GM23248 (cell line): ENCODE measurements at regions not wholly inside any gene's neighbourhood (a gene's known extent, or its start where the extent isn't known, plus 50 kb on each side); places are given as distances from the start of the nearest gene placed in this dataset.

Source experiments
- DNase-seq: peaks from one replicate; pipeline ENCODE4 v3.0.0-alpha.2; 2015
- H2AFZ ChIP-seq: fragments of 200-600 bp; sonication (generic); 2 replicates; pipeline ENCODE4 v1.6.1; 2016; ENCODE audit warnings: antibody characterized with exemption
- H3F3A ChIP-seq: fragments of 200-600 bp; sonication (generic); 2 replicates; pipeline ENCODE4 v1.6.1; 2016; ENCODE audit warnings: mild to moderate bottlenecking, antibody characterized with exemption, mixed run types; ENCODE audit not compliant: insufficient read depth
- H3K27ac ChIP-seq: fragments of 200-600 bp; sonication (generic); 2 replicates; pipeline ENCODE4 v1.5.1; 2016; ENCODE audit warnings: mild to moderate bottlenecking
- H3K27me3 ChIP-seq: fragments of 200-600 bp; sonication (generic); replicated peaks from 2 replicates; pipeline ENCODE4 v1.6.1; 2016; ENCODE audit warnings: mild to moderate bottlenecking; ENCODE audit not compliant: insufficient read depth
- H3K36me3 ChIP-seq: fragments of 200-600 bp; sonication (generic); 2 replicates; pipeline ENCODE4 v1.6.1; 2016; ENCODE audit warnings: low read depth, mild to moderate bottlenecking
- H3K4me1 ChIP-seq: fragments of 200-600 bp; sonication (generic); 2 replicates; pipeline ENCODE4 v1.6.1; 2016; ENCODE audit warnings: mild to moderate bottlenecking; ENCODE audit not compliant: insufficient read depth
- H3K4me2 ChIP-seq: fragments of 200-600 bp; sonication (generic); one replicate; pipeline ENCODE4 v1.6.1; 2016; ENCODE audit warnings: mild to moderate bottlenecking; ENCODE audit not compliant: unreplicated experiment
- H3K4me3 ChIP-seq: fragments of 200-600 bp; sonication (generic); 2 replicates; pipeline ENCODE4 v1.5.1; 2016; ENCODE audit warnings: mild to moderate bottlenecking
- H3K79me2 ChIP-seq: fragments of 200-600 bp; sonication (generic); 2 replicates; pipeline ENCODE4 v1.6.1; 2016; ENCODE audit warnings: mild to moderate bottlenecking; ENCODE audit not compliant: insufficient read depth
- H3K9ac ChIP-seq: fragments of 200-600 bp; sonication (generic); 2 replicates; pipeline ENCODE4 v1.6.1; 2016; ENCODE audit warnings: mild to moderate bottlenecking
- H3K9me2 ChIP-seq: fragments of 200-600 bp; sonication (generic); 2 replicates; pipeline ENCODE4 v1.6.1; 2016; ENCODE audit warnings: mixed run types, mild to moderate bottlenecking, moderate library complexity; ENCODE audit not compliant: insufficient read depth
- H3K9me3 ChIP-seq: fragments of 200-600 bp; sonication (generic); one replicate; pipeline ENCODE4 v1.6.1; 2017; ENCODE audit warnings: low read depth
- H4K20me1 ChIP-seq: fragments of 200-600 bp; sonication (generic); 2 replicates; pipeline ENCODE4 v1.6.0; 2016; ENCODE audit not compliant: insufficient read depth
- EZH2 ChIP-seq: fragments of 200-600 bp; sonication (generic); IDR thresholded peaks from 2 replicates; pipeline ENCODE4 v1.6.1; 2018; ENCODE audit warnings: antibody characterized with exemption, mild to moderate bottlenecking; ENCODE audit not compliant: insufficient read depth, poor library complexity, severe bottlenecking
- EZH2phosphoT487 ChIP-seq: fragments of 200-600 bp; sonication (generic); IDR thresholded peaks from 2 replicates; pipeline ENCODE4 v1.6.1; 2018; ENCODE audit warnings: antibody characterized with exemption, moderate library complexity, mild to moderate bottlenecking, low read depth; ENCODE audit not compliant: insufficient read depth
- WGBS, 2 experiments: methylation state at CpG; one replicate each; pipeline ENCODE4 v1.1.6; 2015 to 2017; ENCODE audit warnings: low lambda C conversion rate in 2 of 2, low coverage in 1 of 2; ENCODE audit errors: missing lambda C conversion rate in 2 of 2; 5-methylcytosine and 5-hydroxymethylcytosine counted together
- in situ Hi-C: fragments of 300-500 bp; cut with MboI; formaldehyde crosslinking; loops from 2 replicates; pipeline ENCODE4 v1.15.0; 2020

DNA sequence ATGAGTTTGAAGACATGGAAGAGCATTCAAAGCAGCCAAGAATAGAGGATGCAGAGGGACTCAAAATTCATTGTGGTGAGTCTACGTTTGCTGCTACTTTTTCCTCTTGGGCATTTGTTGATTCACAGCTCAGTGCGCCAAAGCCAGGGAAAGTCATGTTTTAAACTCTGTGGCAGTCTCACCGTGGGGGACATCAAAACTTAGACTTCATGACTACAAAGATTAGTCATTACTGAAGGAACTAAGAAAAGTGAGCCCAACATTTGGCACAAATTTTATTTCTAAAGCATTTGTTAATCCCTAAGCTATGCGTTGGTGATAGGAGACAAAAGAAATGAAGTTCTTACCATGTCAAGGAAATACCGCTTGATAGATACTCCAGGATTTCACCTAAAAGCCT is 73.7 kb upstream of the MTAP start:
- in situ Hi-C loops: no loop called here
- no peaks in the 10 kb centered on the region for H3K79me2 ChIP-seq
- peaks cover 23% of the 10 kb centered on the region for H3F3A ChIP-seq
- H3K4me1 ChIP-seq: peaks cover 31% of the 10 kb centered on the region
- WGBS, 2 experiments: 6 to 7% methylated on average over 5 of the region's 5 CpGs
- DNase-seq: peak; percentile 94
- H3K9ac ChIP-seq: peak overlapping the region; percentile 30; the same call in 1 of the 2 replicates
- H3K36me3 ChIP-seq: no peaks in the 10 kb centered on the region
- no peaks in the 10 kb centered on the region for H3K27me3 ChIP-seq
- peak overlapping the region; percentile 41 for H3K4me2 ChIP-seq
- TF ChIP-seq EZH2 (no peak), EZH2phosphoT487 (no peak)
- no peak overlapping the region for H3K4me3 ChIP-seq
- no peaks in the 10 kb centered on the region for H3K9me3 ChIP-seq
- no peaks in the 10 kb centered on the region for H4K20me1 ChIP-seq
- H3K27ac ChIP-seq: peak overlapping the region; percentile 83
- peak overlapping the region; percentile 2; the same call in 1 of the 2 replicates for H2AFZ ChIP-seq
- no peaks in the 10 kb centered on the region for H3K9me2 ChIP-seq

DNA sequence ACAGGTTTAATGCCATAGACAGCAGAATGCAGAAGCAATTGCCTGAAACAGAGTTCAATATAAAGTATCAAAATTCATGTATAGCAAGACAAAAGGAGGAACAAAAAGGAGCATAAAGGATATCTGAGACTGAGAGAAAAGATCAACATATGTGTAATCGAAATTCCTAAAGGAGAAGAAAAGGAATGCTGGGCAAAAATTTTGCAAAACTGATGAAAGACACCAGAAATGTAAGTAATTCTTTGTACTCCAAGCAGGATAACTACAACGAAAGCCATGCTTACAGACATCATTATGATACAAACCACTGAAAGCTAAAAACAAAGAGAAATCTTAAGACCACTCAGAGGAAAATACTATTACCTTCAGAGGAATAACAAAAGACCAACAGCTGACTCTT is 72.8 kb upstream of the MTAP start:
- peak; percentile 7 for DNase-seq
- Histone ChIP-seq H3K36me3 (no peaks in the 10 kb centered on the region), H3K4me3 (no peak overlapping the region), H3K4me2 (peak overlapping the region; percentile 41), H3K9me2 (no peaks in the 10 kb centered on the region), H3K27me3 (no peaks in the 10 kb centered on the region), H3K4me1 (peaks cover 31% of the 10 kb centered on the region), H3F3A (peaks cover 23% of the 10 kb centered on the region), H3K9ac (no peak overlapping the region), H3K79me2 (no peaks in the 10 kb centered on the region), H4K20me1 (no peaks in the 10 kb centered on the region), H3K27ac (peak overlapping the region; percentile 83), H2AFZ (no peak overlapping the region), H3K9me3 (no peaks in the 10 kb centered on the region)
- no peak for TF ChIP-seq EZH2phosphoT487
- TF ChIP-seq EZH2: no peak
- 66 to 74% methylated on average over 2 of the region's 2 CpGs for WGBS, 2 experiments
- in situ Hi-C loops: no loop called here

DNA sequence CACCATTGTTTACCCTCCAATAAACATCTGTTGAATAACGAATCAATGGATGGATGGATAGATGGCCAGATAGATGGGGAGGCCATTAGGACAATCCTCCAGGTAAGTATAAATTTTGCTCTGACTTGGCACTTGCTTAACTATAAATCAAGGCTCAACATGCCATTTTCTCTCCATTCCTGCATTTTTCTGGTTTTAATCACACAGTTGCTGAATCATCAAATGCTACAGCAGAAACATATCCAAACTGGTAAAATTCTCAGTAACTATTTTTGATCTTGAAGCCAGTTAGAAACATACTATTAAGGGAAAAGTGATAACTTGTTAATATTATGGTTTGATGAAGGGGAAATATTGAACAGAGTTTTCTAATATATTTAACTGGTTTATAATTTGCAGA is 71.5 kb upstream of the MTAP start:
- in situ Hi-C loops: no loop called here
- no peak for TF ChIP-seq EZH2phosphoT487
- no peak for TF ChIP-seq EZH2
- no peaks in the 10 kb centered on the region for H3K9me3 ChIP-seq
- peaks cover 31% of the 10 kb centered on the region for H3K4me1 ChIP-seq
- H3F3A ChIP-seq: peaks cover 23% of the 10 kb centered on the region
- no peak overlapping the region for H3K4me2 ChIP-seq
- H4K20me1 ChIP-seq: no peaks in the 10 kb centered on the region
- peak; percentile 36 for DNase-seq
- H3K9ac ChIP-seq: no peak overlapping the region
- 49 to 69% methylated on average over 1 of the region's 1 CpG for WGBS, 2 experiments
- H3K4me3 ChIP-seq: no peak overlapping the region
- no peaks in the 10 kb centered on the region for H3K9me2 ChIP-seq
- no peak overlapping the region for H2AFZ ChIP-seq
- no peaks in the 10 kb centered on the region for H3K27me3 ChIP-seq
- no peaks in the 10 kb centered on the region for H3K79me2 ChIP-seq
- H3K27ac ChIP-seq: no peak overlapping the region
- no peaks in the 10 kb centered on the region for H3K36me3 ChIP-seq

DNA sequence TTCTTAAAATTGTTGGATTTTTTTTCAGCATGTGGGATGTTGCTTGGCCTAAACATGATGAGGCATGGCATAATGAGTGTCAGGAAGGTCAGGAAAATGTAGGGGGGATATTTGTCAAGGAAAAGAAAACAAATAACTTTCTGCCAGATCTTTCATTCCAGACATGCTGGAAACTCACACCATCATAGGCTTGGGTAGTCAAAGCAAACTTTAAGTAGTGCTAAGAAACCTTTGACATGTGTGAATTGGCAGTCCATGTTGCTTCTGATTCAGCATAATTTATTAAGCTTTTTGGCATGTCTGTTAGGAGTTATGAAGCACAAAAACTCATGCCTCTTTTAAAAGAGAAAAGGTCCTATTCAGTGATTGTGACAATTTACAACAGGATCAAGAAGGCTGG is 61.3 kb upstream of the MTAP start:
- no peak for TF ChIP-seq EZH2phosphoT487
- no peak for TF ChIP-seq EZH2
- Histone ChIP-seq H2AFZ (0 out of 2 replicates have a peak overlapping the region, but pooled peaks have one; percentile 4), H3K4me3 (no peak overlapping the region), H3K4me2 (no peak overlapping the region), H3K9ac (no peak overlapping the region), H3K27ac (no peak overlapping the region), H3K79me2 (no peaks in the 10 kb centered on the region), H3K4me1 (peaks cover 39% of the 10 kb centered on the region), H3K9me3 (no peaks in the 10 kb centered on the region), H3K27me3 (no peaks in the 10 kb centered on the region), H3K36me3 (no peaks in the 10 kb centered on the region), H3K9me2 (no peaks in the 10 kb centered on the region), H4K20me1 (no peaks in the 10 kb centered on the region), H3F3A (peaks cover 40% of the 10 kb centered on the region)
- peak; percentile 21 for DNase-seq
- in situ Hi-C loops: no loop called here

DNA sequence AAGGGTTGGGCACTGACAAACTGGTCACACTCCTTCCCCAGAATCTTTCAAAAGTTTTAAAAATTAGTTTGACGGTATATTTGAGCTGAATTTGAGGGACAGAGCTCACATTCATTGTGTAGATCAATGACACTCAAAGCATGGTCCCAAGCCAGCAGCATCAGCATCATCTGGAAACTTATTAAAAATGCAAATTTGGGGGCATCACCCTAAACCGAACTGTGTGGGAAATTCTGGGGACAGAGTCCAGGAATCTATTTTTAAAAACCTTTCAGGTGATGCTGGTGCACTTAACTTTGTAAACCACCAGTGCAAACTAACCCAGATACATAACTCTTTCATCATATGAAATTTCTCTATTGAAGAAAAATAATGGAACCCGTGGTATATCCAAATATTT is 58.1 kb upstream of the MTAP start:
- H3K4me1 ChIP-seq: peaks cover 61% of the 10 kb centered on the region
- H3K27me3 ChIP-seq: no peaks in the 10 kb centered on the region
- H3K4me2 ChIP-seq: no peak overlapping the region
- H3K79me2 ChIP-seq: no peaks in the 10 kb centered on the region
- TF ChIP-seq EZH2phosphoT487 (no peak), EZH2 (no peak)
- H3K9me2 ChIP-seq: no peaks in the 10 kb centered on the region
- in situ Hi-C loops: no loop called here
- no peak overlapping the region for H2AFZ ChIP-seq
- H3K4me3 ChIP-seq: no peak overlapping the region
- no peak overlapping the region for H3K9ac ChIP-seq
- no peaks in the 10 kb centered on the region for H3K9me3 ChIP-seq
- peak overlapping the region; percentile 59 for H3K27ac ChIP-seq
- H3K36me3 ChIP-seq: no peaks in the 10 kb centered on the region
- H4K20me1 ChIP-seq: no peaks in the 10 kb centered on the region
- peaks cover 48% of the 10 kb centered on the region for H3F3A ChIP-seq
- 12 to 19% methylated on average over 3 of the region's 3 CpGs for WGBS, 2 experiments
- no peak for DNase-seq
